ENCODE measurements at regions not wholly inside any gene's neighbourhood (a gene's known extent, or its start where the extent isn't known, plus 50 kb on each side); places are given as distances from the start of the nearest gene placed in this dataset.

- no peak for DNase-seq
Measured at GRCh38 chr20:11438412-11438811, 479.3 kb upstream of the BTBD3 start.

DNA sequence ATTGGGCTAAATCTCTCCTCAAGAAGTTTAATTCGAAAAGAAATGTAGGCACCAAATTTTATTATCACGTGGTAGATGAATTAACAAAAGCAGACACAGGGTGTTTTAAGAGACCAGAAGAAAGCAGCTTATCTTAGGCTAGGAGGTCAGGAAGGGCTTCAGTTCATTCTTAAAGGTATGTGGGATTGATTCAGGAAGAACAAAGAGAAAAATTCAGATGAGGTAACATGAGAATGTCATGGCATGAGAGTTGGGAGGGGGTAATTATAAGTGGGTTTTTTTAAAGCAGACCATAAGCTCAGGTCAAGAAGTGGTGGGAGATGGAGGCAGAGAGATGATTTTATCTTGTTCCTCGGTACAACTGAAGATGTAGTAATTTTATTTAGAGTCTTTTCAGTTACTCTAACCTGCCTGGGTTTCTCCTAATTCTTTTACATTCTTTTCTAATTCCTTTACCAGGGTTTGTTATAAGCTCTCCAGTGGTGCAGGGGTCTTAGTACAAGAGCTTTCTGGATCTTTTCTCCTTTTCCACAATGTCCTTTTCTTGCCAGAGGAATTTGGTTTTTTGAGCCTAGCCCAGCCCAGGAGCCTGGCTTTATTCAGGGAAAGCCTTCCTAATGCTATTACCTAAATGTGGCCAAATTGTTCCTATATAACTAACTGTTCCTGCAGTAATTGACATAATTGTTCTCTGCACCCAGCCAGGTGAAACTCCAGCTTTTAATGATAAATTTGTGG, 474.1 kb upstream of the BTBD3 start:
- DNase-seq = no peak

DNA sequence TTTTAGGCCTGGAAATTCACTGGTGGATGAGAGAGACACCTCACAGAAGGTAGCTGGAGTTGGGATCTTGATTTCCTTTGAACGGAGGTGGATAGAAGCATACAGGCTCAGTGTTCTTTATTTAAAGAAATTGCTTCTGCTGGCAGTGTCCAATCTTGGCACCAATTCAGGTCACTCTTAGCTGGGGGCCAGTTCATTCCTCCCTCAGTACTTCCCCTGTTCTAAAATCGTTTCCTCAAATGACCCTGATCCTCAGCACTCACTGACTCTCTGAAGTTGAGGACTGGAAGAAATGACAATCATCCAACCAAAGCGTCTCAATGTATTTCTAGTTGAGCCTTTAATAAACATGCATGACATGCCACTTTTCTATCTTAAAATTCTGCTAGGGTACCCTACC, 472.5 kb upstream of the BTBD3 start:
- DNase-seq = no peak

GRCh38 chr20:11445891-11446290, 471.8 kb upstream of the BTBD3 start:
- no peak for DNase-seq

DNA sequence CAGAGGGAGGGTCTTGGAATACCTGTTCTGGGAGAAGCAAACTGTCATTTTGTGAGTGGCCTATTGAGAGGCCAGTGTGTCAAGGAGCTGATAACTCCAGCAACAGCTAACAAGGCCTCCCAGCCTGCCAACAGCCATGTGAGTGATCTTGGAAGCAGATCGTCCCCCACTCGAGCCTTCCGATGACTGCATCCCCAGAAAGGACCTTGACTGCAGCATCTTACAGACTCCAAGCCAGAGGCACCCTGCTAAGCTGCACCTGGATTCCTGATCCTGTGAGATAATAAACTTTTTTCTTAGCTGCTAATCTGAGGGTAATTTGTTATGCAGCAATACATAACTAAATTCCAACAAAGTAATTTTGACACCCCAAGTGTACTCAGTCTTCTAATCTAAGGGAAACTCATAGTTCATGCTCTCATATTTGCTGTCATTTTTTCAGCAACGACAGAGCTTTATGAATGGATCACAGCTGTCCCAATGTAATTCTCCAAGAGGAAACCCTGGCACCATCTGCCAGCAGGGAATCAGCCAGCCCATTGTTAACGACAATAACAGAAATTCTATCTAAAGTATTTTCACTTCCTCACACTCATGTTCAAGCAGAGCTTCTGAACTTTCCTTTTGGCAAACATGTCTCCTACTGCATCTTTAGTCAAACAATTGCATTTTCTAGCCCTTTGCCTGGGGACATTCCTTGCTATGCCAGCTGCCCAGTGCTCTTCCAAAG, 470.2 kb upstream of the BTBD3 start:
- DNase-seq = no peak

GRCh38 chr20:11448554-11448953, 469.1 kb upstream of the BTBD3 start:
- DNase-seq = no peak

DNA sequence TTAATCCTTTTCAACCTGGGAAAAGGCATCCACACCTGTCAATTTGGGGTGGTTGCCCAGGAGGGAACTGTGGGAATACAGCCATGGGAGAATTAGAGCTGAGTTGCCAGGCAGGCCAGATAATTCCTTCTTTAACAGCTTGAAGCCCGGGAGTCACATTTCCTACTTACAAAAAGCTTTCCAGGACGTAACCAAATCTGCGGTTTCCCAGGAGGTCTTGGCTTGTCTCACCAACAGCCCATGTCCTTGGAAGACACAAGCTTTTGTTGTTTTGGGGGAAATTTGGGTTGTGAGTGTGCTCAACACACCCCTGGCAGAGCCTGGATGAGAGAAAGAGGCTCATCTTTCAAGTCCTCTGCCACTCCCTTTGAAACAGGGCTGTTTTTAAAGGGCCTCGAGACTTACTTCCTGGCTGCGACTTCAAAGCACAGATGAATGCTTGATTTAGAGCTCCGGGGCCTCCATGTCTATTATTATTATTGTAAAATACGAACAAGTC, 465.9 kb upstream of the BTBD3 start:
- DNase-seq = no peak

- DNase-seq = no peak
Measured at GRCh38 chr20:11452326-11452725, 465.4 kb upstream of the BTBD3 start.

DNA sequence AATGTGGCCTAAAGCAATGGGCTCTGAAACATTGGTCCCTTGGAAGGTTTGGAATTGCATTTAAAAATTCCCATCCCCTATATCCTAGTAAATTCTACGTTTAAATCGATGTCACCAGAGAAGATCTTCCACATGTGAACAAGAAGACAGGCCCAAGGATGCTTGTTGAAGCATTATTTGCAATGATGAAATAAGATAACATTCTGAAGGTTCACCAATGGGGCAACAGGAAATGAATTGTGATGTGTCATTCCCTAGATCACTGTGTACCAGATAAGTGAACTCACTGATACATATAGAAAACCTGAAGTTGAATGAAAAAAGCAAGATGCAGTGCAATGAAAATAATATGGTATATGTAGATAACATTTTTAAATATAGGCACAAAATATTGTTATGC, 464.3 kb upstream of the BTBD3 start:
- DNase-seq = no peak

DNA sequence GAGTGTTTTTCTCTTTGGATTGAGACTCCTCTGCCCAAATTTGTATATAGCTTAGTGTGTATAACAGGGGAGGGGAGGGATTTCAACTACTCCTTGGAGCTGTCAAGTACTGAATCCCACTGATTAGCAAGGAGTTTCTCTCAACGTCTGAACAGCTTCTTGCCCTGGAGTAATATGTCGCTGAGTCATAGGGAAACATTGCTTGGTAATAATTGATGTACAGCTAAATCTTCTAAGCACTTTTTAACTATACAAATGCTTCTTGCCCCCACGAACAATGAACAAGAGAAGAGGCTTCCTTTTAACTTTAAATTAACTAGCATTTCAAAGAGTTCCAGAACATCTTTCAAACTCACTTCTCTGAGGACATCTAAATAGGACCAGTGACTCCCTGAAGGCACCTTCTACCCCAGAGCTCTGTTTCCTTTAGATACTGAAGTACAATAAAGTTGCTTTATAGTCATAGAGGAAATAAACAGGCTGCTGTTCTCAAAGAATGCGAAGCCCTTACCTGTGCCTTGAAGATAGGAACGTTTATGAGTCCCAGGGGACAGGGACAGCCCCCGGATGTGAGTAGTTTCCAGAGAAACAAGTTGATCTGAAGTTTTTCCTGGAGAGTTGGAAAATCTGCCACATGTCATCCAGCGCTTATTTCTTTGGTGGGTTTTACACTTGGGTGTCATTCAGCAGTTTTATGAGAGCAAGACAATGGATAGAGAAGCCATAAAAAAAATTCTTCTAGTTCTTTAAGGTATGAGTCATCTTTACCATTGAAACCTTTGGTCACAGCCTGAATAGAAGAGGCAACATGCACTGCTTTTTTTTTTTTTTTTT, 462.5 kb upstream of the BTBD3 start:
- no peak for DNase-seq

DNA sequence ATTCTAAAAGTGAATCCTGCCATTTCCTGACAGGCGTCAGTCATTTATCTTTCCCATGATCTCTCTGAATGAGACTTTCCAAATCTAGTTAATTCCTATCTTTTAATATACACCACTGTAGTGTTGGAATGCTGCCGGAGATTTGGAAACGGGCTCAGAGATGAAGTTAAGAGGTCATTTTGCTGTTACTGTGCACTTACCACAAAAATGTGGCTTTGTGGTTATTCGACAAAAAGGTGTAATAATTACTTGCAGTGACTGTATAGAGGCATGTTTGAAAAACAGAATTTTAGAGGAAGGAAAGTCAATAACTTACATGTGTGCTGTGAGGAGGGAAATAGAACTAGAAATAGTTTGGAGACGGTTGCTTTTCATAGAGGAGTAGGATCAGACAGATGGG, 460.2 kb upstream of the BTBD3 start:
- no peak for DNase-seq

DNA sequence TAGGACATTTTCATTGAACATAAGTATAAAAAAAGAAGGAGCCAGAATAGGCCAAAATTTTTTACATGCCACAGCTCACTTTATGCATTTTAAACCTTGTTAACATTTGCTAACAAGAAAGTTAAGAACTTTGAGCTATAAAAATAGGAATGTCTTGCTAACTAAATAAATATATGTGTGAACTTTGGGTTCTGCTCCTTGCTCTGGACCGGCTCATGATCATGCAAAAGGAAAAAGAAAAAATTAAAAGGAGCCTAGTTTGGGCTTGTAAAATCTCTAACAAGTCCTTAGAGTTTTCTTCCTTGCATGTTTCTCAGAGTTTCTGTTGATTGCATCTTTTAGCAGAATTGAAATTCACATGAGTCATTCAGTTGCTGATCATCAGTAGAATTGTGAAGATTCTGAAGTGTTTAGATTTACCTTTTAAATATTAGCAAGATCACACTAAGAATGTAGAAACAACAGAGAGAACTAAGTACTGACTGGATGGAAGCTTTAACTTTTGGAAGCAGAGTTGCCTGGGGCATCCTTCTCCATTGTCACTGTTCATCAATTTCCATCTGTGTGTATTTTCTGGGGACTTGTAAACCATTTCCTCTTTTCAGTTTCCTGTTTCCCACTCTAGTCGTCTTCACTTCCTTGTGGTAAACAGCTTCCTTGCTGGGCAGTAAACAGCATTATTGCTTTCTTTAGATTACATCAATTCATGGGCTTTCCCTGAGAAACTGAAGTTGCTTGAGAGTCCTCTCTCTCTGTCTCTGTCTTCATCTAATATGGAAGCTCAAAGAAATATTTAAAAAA, 458.4 kb upstream of the BTBD3 start:
- DNase-seq = no peak

GRCh38 chr20:11467436-11467835, 450.3 kb upstream of the BTBD3 start:
- no peak for DNase-seq

GRCh38 chr20:11468880-11469279, 448.8 kb upstream of the BTBD3 start:
- no peak for DNase-seq

DNA sequence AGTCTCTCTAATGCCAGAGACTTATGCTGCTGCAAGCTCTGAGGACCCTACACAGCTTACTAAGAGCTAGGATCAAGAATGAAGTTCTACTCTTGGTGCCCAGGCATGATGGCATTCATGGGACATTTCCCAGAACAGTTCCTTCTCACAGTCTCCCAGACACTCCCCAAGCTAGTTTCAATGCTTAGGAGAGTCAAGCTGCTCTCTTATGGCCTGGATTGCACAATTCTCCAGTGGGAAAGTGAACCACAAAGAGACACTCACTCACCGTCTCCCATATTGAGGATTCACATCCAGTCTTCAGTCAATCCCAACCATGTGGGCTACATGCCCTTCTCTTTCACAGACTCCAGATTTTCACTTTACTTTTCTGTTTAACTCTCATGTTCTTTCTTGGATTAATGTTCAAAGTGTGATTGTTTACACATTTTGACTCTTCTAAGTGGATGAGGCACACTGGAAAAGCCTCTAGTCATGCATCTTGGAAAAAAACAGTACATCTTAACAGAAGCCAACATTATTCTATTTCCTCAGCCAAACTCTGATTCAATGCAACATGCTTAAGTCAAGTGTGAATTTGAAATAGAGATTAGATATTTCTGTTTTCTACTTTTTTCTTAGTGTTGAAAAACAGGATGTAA, 447.8 kb upstream of the BTBD3 start:
- no peak for DNase-seq

DNA sequence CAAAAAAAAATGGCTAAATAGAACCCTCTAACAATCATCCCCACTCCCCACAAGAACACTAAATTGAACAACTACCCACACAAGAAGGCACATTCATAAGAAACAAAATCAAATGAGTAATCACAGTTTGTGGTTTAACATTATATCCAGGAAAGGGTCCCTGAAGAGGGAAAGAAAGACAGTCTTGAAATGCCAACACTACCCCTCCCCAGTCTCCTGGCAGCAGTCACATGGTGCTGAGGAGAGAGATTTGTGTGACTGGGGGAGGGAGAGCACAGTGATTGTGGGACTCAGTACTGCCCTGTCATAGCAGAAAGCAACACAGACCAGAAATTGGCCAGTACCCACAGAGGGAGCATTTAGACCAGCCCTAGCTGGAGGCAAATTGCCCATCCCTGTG, 443.7 kb upstream of the BTBD3 start:
- no peak for DNase-seq

GRCh38 chr20:11483697-11484096, 434.0 kb upstream of the BTBD3 start:
- DNase-seq = no peak

DNA sequence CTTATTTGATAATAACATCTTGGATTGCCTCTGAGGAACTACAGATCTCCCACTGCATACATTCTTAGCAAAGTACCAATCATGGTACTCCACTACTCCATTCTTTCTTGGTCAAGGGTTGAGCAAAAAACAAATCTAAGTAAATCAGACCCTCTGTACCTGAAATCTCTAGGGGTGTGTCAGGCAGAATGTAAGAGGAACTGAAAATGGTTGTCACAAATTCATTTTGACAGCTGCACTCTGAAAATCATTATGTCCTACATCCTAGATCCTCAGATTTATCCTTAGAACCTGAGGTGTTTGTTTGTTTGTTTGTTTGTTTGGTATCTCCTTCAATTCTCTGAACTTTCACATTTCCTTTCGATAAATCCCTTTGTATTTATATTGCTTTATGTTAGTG, 433.2 kb upstream of the BTBD3 start:
- DNase-seq = no peak

DNA sequence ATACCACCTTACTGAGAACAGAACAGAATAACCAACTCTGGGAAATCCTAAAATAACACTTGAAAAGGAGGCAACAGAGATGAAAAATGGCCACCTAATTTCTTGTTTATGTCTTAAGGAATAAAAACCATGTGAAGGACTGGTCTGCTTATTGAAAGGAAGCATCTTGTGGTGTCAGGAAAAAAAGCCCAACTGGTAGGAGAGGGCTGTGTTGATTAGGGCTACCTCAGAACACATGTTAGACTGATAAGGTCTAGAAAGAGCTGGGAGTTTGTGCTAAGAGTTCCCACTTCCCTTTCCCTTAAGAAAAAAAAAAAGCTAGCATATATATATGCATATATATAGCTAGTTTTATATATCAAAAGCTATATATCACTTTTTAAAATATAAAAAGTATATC, 425.3 kb upstream of the BTBD3 start:
- DNase-seq = no peak

DNA sequence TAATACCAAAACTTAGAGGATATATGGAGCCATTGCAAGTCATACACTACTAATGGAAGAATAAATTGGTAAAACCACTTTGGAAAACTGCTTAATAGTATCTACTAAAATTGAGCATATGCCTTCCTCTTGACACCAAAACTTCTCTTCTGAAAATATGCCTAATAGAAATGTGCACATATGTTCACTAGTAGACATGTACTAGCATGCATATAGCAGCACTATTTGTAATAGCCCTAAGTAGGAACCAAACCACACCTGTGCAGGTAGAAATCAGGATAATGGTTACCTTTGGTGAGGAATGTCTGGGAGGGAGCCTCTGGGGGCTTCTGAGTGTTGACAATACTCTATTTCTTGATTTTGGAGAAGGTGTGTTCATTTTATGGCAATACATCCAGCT, 424.8 kb upstream of the BTBD3 start:
- DNase-seq = no peak

DNA sequence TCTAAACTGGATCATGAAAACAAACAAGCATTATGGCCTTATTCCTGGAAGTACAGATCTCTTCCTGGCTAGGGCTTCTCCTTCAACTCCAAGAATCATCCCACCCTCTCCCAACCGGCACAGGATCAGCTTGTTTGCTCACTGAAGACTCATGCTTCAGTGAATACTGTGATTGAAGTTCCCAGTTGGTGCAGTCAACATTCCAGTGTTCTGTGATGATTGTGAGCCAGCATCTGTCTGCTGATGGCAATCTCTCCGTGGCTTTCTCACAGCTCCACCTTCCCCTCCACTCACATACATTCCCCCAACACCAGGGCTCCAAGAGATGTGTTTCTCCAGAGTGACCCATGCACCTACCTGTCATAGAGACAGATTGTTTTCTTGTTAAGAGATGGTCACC, 421.3 kb upstream of the BTBD3 start:
- DNase-seq = no peak

GRCh38 chr20:11497545-11497944, 420.1 kb upstream of the BTBD3 start:
- DNase-seq = no peak

Data from NCI-H2029 (cell line).